ENCODE measurements at regions not wholly inside any gene's neighbourhood (a gene's known extent, or its start where the extent isn't known, plus 50 kb on each side); places are given as distances from the start of the nearest gene placed in this dataset.

- no CpG with 5 or more reads among the region's 4 CpGs for WGBS (ENCODE audit: extremely low coverage, insufficient read length, low lambda C conversion rate)
- H3K27me3 Mint-ChIP-seq (ENCODE audit: low read depth) = no peaks in the 10 kb centered on the region
- H3K4ac ChIP-seq (ENCODE audit: low read depth, low read length) = no peak overlapping the region
- H3K56ac ChIP-seq (ENCODE audit: insufficient read length, low read depth, low read length) = no peak overlapping the region
- no peak overlapping the region for H3K18ac ChIP-seq (ENCODE audit: insufficient read length, low read depth, low read length)
- H3K14ac ChIP-seq (ENCODE audit: insufficient read depth, low read length) = no peak overlapping the region
- no peak overlapping the region for H4K91ac ChIP-seq (ENCODE audit: insufficient read length, low read depth, low read length)
- H2BK12ac ChIP-seq (ENCODE audit: insufficient read length, low read depth, low read length) = no peak overlapping the region
- H3K23me2 ChIP-seq (ENCODE audit: insufficient read length, low read depth, low read length, poor library complexity, severe bottlenecking) = no peaks in the 10 kb centered on the region
- no peak overlapping the region for H2AK5ac ChIP-seq (ENCODE audit: insufficient read length, low read length)
- no peak overlapping the region for H3K4me3 Mint-ChIP-seq
- no peak overlapping the region for H2BK20ac ChIP-seq (ENCODE audit: low read depth, low read length, poor library complexity, severe bottlenecking)
- no peak overlapping the region for H4K8ac ChIP-seq (replicated peaks; ENCODE audit: insufficient read length, low read depth, low read length)
- no peak overlapping the region for H3K27ac Mint-ChIP-seq
- no peak overlapping the region for H2AFZ ChIP-seq (ENCODE audit: low read length)
- H3K4me1 Mint-ChIP-seq = no peaks in the 10 kb centered on the region
- no peaks in the 10 kb centered on the region for H3K79me2 ChIP-seq (ENCODE audit: insufficient read depth, low read length)
- no peak overlapping the region for H2BK5ac ChIP-seq (ENCODE audit: insufficient read length, low read length)
- H3K9me3 ChIP-seq (ENCODE audit: control insufficient read depth, low read depth, low read length) = no peaks in the 10 kb centered on the region
- H3K79me1 ChIP-seq (ENCODE audit: insufficient read depth, low read depth, low read length, poor library complexity, severe bottlenecking) = no peaks in the 10 kb centered on the region
- peaks cover 24 to 29% of the 10 kb centered on the region in 2 experiments for H3K9me3 Mint-ChIP-seq
- H3K27me3 ChIP-seq (ENCODE audit: insufficient read depth, low read length) = no peaks in the 10 kb centered on the region
- TF ChIP-seq, protein P1, sequence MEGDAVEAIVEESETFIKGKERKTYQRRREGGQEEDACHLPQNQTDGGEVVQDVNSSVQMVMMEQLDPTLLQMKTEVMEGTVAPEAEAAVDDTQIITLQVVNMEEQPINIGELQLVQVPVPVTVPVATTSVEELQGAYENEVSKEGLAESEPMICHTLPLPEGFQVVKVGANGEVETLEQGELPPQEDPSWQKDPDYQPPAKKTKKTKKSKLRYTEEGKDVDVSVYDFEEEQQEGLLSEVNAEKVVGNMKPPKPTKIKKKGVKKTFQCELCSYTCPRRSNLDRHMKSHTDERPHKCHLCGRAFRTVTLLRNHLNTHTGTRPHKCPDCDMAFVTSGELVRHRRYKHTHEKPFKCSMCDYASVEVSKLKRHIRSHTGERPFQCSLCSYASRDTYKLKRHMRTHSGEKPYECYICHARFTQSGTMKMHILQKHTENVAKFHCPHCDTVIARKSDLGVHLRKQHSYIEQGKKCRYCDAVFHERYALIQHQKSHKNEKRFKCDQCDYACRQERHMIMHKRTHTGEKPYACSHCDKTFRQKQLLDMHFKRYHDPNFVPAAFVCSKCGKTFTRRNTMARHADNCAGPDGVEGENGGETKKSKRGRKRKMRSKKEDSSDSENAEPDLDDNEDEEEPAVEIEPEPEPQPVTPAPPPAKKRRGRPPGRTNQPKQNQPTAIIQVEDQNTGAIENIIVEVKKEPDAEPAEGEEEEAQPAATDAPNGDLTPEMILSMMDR (conservative IDR thresholded peaks at IDR 0.05) = no peak
- H3K23ac ChIP-seq (ENCODE audit: insufficient read length, low read depth, low read length) = no peak overlapping the region
- H2BK15ac ChIP-seq (ENCODE audit: low read depth, low read length) = no peak overlapping the region
- no peak overlapping the region for H3K4me2 ChIP-seq (ENCODE audit: insufficient read depth, insufficient read length, low read length)
- H3T11ph ChIP-seq (ENCODE audit: low read length) = no peak overlapping the region
- no peak for DNase-seq
- H3K4me1 ChIP-seq (ENCODE audit: insufficient read depth, low read length) = no peaks in the 10 kb centered on the region; the same call in 1 of the 2 replicates
- H4K20me1 ChIP-seq (ENCODE audit: control insufficient read depth, insufficient read depth, insufficient read length) = no peaks in the 10 kb centered on the region
- H4K5ac ChIP-seq (ENCODE audit: insufficient read length, low read depth, low read length) = no peak overlapping the region
- H3K36me3 Mint-ChIP-seq (ENCODE audit: insufficient read depth in 1 of 3, low read depth in 3 of 3) = peaks cover 10 to 25% (median 12%) of the 10 kb centered on the region in 3 experiments
- H3K9ac ChIP-seq (ENCODE audit: extremely low read depth, insufficient read length, low read length) = no peak overlapping the region
- no peak overlapping the region for H2BK120ac ChIP-seq (ENCODE audit: low read depth, low read length, poor library complexity, severe bottlenecking)
- no peak overlapping the region for H3K27ac ChIP-seq (ENCODE audit: insufficient read length, low read depth, low read length)
Measured at GRCh38 chr12:73321776-73322175, 1049.6 kb downstream of the TRHDE start.

Data from H9 (cell line).